Activated CD8-positive, alpha-beta T cell treated with anti-CD3 and anti-CD28 coated beads for 36 hours (primary cell): ENCODE measurements at regions not wholly inside any gene's neighbourhood (a gene's known extent, or its start where the extent isn't known, plus 50 kb on each side); places are given as distances from the start of the nearest gene placed in this dataset.

Source experiments
- ATAC-seq: fragments of 200-7000 bp; cut with Tn5 transposase; one replicate; pipeline ENCODE4 v1.10.0; 2021; ENCODE audit warnings: mild to moderate bottlenecking, moderate library complexity
- CTCF ChIA-PET: fragments of 350-600 bp; sonication (Branson Sonifier 250); formaldehyde crosslinking; loops from one replicate; lab custom pipeline; 2021; ENCODE audit warnings: antibody characterized with exemption; lab: Charles Lee
- POLR2A ChIA-PET: fragments of 350-600 bp; sonication (Branson Sonifier 250); formaldehyde crosslinking; loops from one replicate; lab custom pipeline; 2021; ENCODE audit warnings: antibody characterized with exemption; lab: Charles Lee
- DNase-seq: peaks from one replicate; pipeline ENCODE4 v3.0.0-alpha.2; 2020
- H3K27ac Mint-ChIP-seq: one replicate; pipeline ENCODE4 v1.8.0; 2021; ENCODE audit warnings: mild to moderate bottlenecking, mixed read lengths
- H3K27me3 Mint-ChIP-seq: one replicate; pipeline ENCODE4 v1.8.0; 2021; ENCODE audit warnings: mixed read lengths
- H3K36me3 Mint-ChIP-seq: one replicate; pipeline ENCODE4 v1.8.0; 2021; ENCODE audit warnings: low read depth, mixed read lengths
- H3K4me1 Mint-ChIP-seq: one replicate; pipeline ENCODE4 v1.8.0; 2021; ENCODE audit warnings: low read depth, mixed read lengths
- H3K4me3 Mint-ChIP-seq: one replicate; pipeline ENCODE4 v1.8.0; 2021; ENCODE audit warnings: mild to moderate bottlenecking, moderate library complexity, mixed read lengths
- H3K9me3 Mint-ChIP-seq: one replicate; pipeline ENCODE4 v1.8.0; 2021; ENCODE audit warnings: mixed read lengths
- intact Hi-C: fragments of 100-400 bp; cut with micrococcal nuclease; formaldehyde crosslinking; loops from one replicate; pipeline ENCODE4 v1.10.0; 2022
- TF ChIP-seq, protein P1 (sequence below): fragments of 200-600 bp; IDR thresholded peaks from one replicate; pipeline ENCODE4 v1.8.0; 2022; ENCODE audit warnings: antibody characterized with exemption, mild to moderate bottlenecking

DNA sequence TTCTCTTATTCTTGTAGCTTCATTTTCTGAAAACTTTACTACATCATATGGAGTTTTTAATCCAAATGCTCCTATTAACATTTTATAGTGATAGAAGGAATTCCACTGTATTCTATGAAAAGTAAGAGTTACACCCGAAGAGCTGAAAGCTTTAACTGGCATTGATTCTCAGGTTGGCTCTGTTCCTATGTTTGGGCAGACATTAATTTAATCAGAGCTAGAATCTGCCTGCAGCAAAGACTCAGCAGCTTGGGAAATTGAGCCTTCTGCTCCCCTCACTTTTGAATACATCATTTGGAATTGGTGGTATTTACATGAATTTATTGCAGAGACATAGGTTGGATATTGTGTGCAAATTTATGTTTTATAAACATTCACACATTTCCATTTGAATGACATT is 1494.7 kb downstream of the CDH8 start:
- Mint-ChIP-seq H3K4me3 (no peak overlapping the region), H3K9me3 (peaks cover 13% of the 10 kb centered on the region), H3K36me3 (no peaks in the 10 kb centered on the region), H3K4me1 (no peaks in the 10 kb centered on the region), H3K27me3 (no peaks in the 10 kb centered on the region), H3K27ac (no peak overlapping the region)
- CTCF ChIA-PET = no interaction called here
- POLR2A ChIA-PET = no interaction called here
- TF ChIP-seq, protein P1, sequence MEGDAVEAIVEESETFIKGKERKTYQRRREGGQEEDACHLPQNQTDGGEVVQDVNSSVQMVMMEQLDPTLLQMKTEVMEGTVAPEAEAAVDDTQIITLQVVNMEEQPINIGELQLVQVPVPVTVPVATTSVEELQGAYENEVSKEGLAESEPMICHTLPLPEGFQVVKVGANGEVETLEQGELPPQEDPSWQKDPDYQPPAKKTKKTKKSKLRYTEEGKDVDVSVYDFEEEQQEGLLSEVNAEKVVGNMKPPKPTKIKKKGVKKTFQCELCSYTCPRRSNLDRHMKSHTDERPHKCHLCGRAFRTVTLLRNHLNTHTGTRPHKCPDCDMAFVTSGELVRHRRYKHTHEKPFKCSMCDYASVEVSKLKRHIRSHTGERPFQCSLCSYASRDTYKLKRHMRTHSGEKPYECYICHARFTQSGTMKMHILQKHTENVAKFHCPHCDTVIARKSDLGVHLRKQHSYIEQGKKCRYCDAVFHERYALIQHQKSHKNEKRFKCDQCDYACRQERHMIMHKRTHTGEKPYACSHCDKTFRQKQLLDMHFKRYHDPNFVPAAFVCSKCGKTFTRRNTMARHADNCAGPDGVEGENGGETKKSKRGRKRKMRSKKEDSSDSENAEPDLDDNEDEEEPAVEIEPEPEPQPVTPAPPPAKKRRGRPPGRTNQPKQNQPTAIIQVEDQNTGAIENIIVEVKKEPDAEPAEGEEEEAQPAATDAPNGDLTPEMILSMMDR = no peak
- no peak for DNase-seq
- intact Hi-C loops = no loop called here
- ATAC-seq = no peak

DNA sequence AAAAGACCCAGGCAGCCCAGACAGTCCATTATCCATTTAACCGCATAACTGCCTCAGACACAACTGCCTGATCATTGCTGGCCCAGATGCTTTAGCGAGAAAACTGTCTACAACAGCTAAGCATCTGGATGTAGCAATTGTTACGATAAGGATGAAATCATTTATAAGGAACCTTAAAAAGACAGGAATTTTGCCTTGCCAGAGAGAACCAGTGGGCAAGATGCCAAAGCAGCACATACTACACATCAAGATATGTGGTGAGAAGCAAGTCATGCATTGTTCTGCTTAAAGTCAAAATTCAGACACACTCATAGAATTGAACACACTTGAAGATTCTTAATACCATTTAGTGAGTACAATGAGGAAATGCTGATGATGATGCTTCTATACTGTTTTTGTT is 1525.3 kb downstream of the CDH8 start:
- Mint-ChIP-seq H3K27me3 (no peaks in the 10 kb centered on the region), H3K9me3 (peaks cover 20% of the 10 kb centered on the region), H3K27ac (no peak overlapping the region), H3K4me3 (no peak overlapping the region), H3K4me1 (no peaks in the 10 kb centered on the region), H3K36me3 (no peaks in the 10 kb centered on the region)
- TF ChIP-seq, protein P1 = no peak
- CTCF ChIA-PET = no interaction called here
- ATAC-seq (no peak), DNase-seq (no peak)
- POLR2A ChIA-PET = no interaction called here
- intact Hi-C loops = no loop called here

DNA sequence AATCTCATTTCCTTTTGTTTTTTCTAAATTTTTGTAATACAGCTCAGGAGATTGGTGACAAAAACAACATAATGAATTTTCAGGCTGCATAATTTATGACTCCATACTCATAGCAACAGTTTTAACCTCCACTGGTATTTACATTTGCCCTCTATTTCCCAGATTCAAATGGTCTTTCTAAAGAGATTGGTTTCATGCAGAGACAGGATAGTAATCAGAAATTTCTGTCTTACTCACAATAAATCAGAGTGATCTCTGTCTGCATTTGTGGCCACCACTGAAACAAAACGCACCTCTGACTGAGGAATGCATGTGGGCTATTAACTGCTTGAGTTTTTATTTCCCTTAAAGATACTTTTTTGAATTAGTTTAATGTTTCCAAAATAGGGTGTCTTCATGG is 1526.0 kb downstream of the CDH8 start:
- ChIA-PET CTCF (no interaction called here), POLR2A (no interaction called here)
- H3K27ac Mint-ChIP-seq = no peak overlapping the region
- H3K4me3 Mint-ChIP-seq = no peak overlapping the region
- no peaks in the 10 kb centered on the region for H3K4me1 Mint-ChIP-seq
- ATAC-seq = no peak
- intact Hi-C loops = no loop called here
- TF ChIP-seq, protein P1 = no peak
- peaks cover 18% of the 10 kb centered on the region for H3K9me3 Mint-ChIP-seq
- no peaks in the 10 kb centered on the region for H3K27me3 Mint-ChIP-seq
- no peaks in the 10 kb centered on the region for H3K36me3 Mint-ChIP-seq
- no peak for DNase-seq

DNA sequence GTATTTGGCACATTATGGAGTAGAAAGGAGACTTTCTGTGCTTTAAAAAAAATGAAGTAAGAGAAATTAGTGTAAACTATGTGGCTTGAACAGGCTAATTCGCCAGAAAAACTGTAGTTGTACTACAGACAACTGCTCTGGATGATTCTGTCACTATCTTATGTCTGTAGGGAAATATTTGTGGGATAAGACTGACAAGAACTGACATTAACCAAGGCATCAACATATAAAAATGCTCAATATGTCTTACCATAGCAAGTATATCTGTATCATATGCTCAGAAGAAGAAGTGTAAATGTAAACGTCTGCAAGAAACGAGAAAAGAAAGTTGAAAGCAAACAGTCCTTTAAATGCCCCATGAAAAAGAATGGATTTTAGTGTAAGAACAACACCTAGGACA is 1545.0 kb downstream of the CDH8 start:
- intact Hi-C loops = no loop called here
- Mint-ChIP-seq H3K27me3 (no peaks in the 10 kb centered on the region), H3K4me1 (no peaks in the 10 kb centered on the region), H3K9me3 (peaks cover 6% of the 10 kb centered on the region), H3K36me3 (no peaks in the 10 kb centered on the region), H3K27ac (no peak overlapping the region), H3K4me3 (no peak overlapping the region)
- CTCF ChIA-PET = no interaction called here
- DNase-seq (no peak), ATAC-seq (no peak)
- POLR2A ChIA-PET = no interaction called here
- TF ChIP-seq, protein P1 = no peak

DNA sequence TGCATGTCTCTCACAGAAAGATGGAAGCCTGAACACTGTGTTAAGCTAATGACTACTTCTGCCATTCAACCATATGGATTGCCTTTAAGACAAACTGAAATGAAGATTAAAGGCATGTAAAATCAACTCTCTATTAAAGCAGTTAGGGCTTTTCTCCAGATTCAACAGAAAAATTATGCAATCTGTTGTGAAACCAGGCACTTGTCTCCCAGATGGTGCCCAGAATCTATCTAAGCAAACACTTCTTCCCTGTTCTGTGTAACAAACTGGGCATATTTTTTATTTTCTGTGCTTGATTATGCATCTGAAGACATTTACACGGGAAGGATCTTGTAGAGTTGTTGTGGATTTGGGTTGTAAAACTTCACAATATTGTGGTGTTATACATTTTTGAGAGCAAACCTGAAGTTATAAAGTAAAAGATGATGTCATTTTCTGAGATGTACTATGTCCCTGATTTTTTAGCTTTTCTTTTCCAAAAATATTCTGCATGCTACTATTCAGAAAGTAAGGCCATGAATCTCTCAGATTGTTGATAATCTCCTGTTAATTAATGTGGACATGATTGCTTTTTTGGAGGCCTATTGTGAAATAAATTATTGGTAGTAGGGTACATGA is 1550.3 kb downstream of the CDH8 start:
- Mint-ChIP-seq H3K27ac (no peak overlapping the region), H3K27me3 (no peaks in the 10 kb centered on the region), H3K36me3 (no peaks in the 10 kb centered on the region), H3K4me3 (no peak overlapping the region), H3K9me3 (peaks cover 9% of the 10 kb centered on the region), H3K4me1 (no peaks in the 10 kb centered on the region)
- TF ChIP-seq, protein P1 = no peak
- CTCF ChIA-PET = no interaction called here
- DNase-seq = no peak
- intact Hi-C loops = no loop called here
- POLR2A ChIA-PET = no interaction called here
- no peak for ATAC-seq
